ENCODE measurements at regions not wholly inside any gene's neighbourhood (a gene's known extent, or its start where the extent isn't known, plus 50 kb on each side); places are given as distances from the start of the nearest gene placed in this dataset.

GRCh38 chr18:46388286-46388685 is 268.7 kb downstream of the LOXHD1 start:
- ATAC-seq = no peak
- no peak for TF ChIP-seq PATZ1 (CRISPR knock-in tag; IDR thresholded peaks at IDR 0.05; ENCODE audit: borderline replicate concordance)
- no peak for TF ChIP-seq ARNTL (CRISPR knock-in tag; IDR thresholded peaks at IDR 0.05; ENCODE audit: borderline replicate concordance, low read depth)
- TF ChIP-seq ISL1 (CRISPR knock-in tag; IDR thresholded peaks at IDR 0.05) = no peak
- TF ChIP-seq SNAI2 (CRISPR knock-in tag; IDR thresholded peaks at IDR 0.05) = no peak
- no peak for TF ChIP-seq TOX (CRISPR knock-in tag; IDR thresholded peaks at IDR 0.05; ENCODE audit: borderline replicate concordance)
- no peak for TF ChIP-seq RARB (CRISPR knock-in tag; IDR thresholded peaks at IDR 0.05)
- no peak for TF ChIP-seq ZC3H10 (CRISPR knock-in tag; IDR thresholded peaks at IDR 0.05)
- TF ChIP-seq CREB5 (CRISPR knock-in tag; IDR thresholded peaks at IDR 0.05; ENCODE audit: low read depth) = no peak
- no peak for TF ChIP-seq POU6F1 (CRISPR knock-in tag; IDR thresholded peaks at IDR 0.05; ENCODE audit: borderline replicate concordance, low read depth)

- no peak for ATAC-seq
- no peak for TF ChIP-seq ZNF565 (CRISPR knock-in tag; conservative IDR thresholded peaks at IDR 0.05; ENCODE audit: low read depth)
- no peak for TF ChIP-seq RARB (CRISPR knock-in tag; IDR thresholded peaks at IDR 0.05)
- no peak for TF ChIP-seq CREB5 (CRISPR knock-in tag; IDR thresholded peaks at IDR 0.05; ENCODE audit: low read depth)
- TF ChIP-seq CSRNP3 (CRISPR knock-in tag; IDR thresholded peaks at IDR 0.05) = no peak
- no peak for TF ChIP-seq ARNTL (CRISPR knock-in tag; IDR thresholded peaks at IDR 0.05; ENCODE audit: borderline replicate concordance, low read depth)
- no peak for TF ChIP-seq POU6F1 (CRISPR knock-in tag; IDR thresholded peaks at IDR 0.05; ENCODE audit: borderline replicate concordance, low read depth)
- TF ChIP-seq CSDC2 (CRISPR knock-in tag; IDR thresholded peaks at IDR 0.05) = no peak
- TF ChIP-seq TSHZ2 (CRISPR knock-in tag; IDR thresholded peaks at IDR 0.05) = no peak
- TF ChIP-seq ZC3H10 (CRISPR knock-in tag; IDR thresholded peaks at IDR 0.05) = no peak
- TF ChIP-seq GLIS3 (CRISPR knock-in tag; IDR thresholded peaks at IDR 0.05) = no peak
Observed at GRCh38 chr18:46392576-46392975, 264.4 kb downstream of the LOXHD1 start.

- peak; percentile 41; the same call in 1 of the 3 replicates for ATAC-seq
- TF ChIP-seq BACH2 (CRISPR knock-in tag; IDR thresholded peaks at IDR 0.05; ENCODE audit: borderline replicate concordance) (no peak), CSRNP3 (CRISPR knock-in tag; IDR thresholded peaks at IDR 0.05) (no peak), CREB5 (CRISPR knock-in tag; IDR thresholded peaks at IDR 0.05; ENCODE audit: low read depth) (no peak)
Observed at GRCh38 chr18:46393230-46393629, 263.8 kb downstream of the LOXHD1 start.

All from SK-N-SH treated with all-trans-retinoic acid at 6 μM for 48 hours (cell line).